ENCODE measurements at regions not wholly inside any gene's neighbourhood (a gene's known extent, or its start where the extent isn't known, plus 50 kb on each side); places are given as distances from the start of the nearest gene placed in this dataset.

DNA sequence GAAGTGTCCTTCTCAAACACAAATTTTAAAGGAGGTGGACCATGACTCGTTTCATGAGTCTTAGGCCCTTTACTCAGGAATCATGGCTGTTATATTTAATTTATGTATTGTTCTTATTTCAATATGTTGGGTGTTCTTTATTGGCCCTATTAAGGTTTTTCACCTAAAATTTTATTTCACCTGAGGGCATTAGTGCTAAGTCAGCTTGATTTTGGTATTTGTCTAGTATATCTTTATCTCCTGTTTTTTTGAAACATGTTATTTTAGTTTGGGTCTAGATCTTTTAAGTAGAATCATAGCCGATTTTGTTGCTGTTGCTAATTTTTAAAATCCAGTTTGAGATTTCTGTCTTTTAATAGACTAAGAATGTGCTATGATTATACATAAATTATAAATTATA lies 430.4 kb downstream of the RPS6KC1 start:
- no peaks in the 10 kb centered on the region for H3K9me3 ChIP-seq (ENCODE audit: control insufficient read depth, low read length)
- H3K36me3 ChIP-seq (ENCODE audit: control insufficient read depth, insufficient read depth, low read length, severe bottlenecking): no peaks in the 10 kb centered on the region
- no peak overlapping the region for H3K9ac ChIP-seq (ENCODE audit: low read length)
- H3K27me3 ChIP-seq (replicated peaks; ENCODE audit: control insufficient read depth, insufficient read depth, low read length): no peaks in the 10 kb centered on the region
- DNase-seq (ENCODE audit: low read depth): no peak
- no peaks in the 10 kb centered on the region for H3K4me1 ChIP-seq (ENCODE audit: control insufficient read depth, insufficient read depth, low read length)
- no peak overlapping the region for H3K4me3 ChIP-seq (ENCODE audit: low read length)

DNA sequence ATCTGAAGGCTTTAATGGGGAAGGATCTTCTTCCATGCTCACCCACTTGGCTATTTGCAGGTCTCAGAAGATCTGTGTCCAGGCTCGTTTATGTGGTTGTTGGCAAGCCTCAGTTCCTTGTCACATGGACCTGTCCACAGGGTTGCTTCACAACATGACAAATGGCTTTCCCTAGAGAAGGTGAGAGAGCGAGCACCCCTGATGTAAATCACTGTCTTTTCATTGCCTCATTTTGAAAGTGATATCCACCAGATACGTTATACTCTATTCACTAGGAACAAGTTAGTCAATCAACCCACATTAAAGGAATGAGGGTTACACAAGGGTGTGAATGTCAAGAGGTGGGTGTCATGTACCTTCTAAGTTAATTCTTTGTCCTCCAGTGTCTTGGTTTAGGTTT lies 433.3 kb downstream of the RPS6KC1 start:
- H3K4me1 ChIP-seq (ENCODE audit: control insufficient read depth, insufficient read depth, low read length): no peaks in the 10 kb centered on the region
- no peak overlapping the region for H3K9ac ChIP-seq (ENCODE audit: low read length)

GRCh38 chr1:213484758-213485157 lies 433.7 kb downstream of the RPS6KC1 start:
- no peaks in the 10 kb centered on the region for H3K4me1 ChIP-seq (ENCODE audit: control insufficient read depth, insufficient read depth, low read length)
- no peak overlapping the region for H3K9ac ChIP-seq (ENCODE audit: low read length)

More for the DNA sequence above, 433.3 kb downstream of the RPS6KC1 start:
- Histone ChIP-seq H3K9me3 (ENCODE audit: control insufficient read depth, low read length) (no peaks in the 10 kb centered on the region), H3K27me3 (replicated peaks; ENCODE audit: control insufficient read depth, insufficient read depth, low read length) (no peaks in the 10 kb centered on the region), H3K4me3 (ENCODE audit: low read length) (no peak overlapping the region), H3K36me3 (ENCODE audit: control insufficient read depth, insufficient read depth, low read length, severe bottlenecking) (no peaks in the 10 kb centered on the region)
- DNase-seq (ENCODE audit: low read depth): no peak

DNA sequence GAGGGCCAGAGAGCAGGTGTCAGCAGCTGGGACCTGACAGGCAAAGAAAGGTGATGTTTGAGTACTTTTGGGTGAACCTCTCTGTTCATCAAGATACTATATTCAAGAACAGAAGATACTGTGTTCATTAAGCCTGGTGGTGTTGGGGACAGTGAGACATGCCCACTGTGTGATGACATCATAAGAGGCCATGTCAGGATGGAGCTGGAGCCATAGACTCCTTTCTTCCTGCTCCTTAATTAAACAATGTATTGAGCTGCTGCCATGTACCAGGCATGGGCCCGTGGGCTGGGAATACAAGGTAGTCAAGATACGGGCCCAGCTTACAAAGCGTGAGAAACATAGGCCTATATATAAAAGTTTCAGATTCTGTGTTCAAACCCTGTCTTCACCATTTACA lies 435.4 kb downstream of the RPS6KC1 start:
- no peaks in the 10 kb centered on the region for H3K9me3 ChIP-seq (ENCODE audit: control insufficient read depth, low read length)
- H3K4me1 ChIP-seq (ENCODE audit: control insufficient read depth, insufficient read depth, low read length): no peaks in the 10 kb centered on the region
- H3K27me3 ChIP-seq (replicated peaks; ENCODE audit: control insufficient read depth, insufficient read depth, low read length): peaks cover 2% of the 10 kb centered on the region
- no peak overlapping the region for H3K9ac ChIP-seq (ENCODE audit: low read length)
- DNase-seq (ENCODE audit: low read depth): no peak
- no peaks in the 10 kb centered on the region for H3K36me3 ChIP-seq (ENCODE audit: control insufficient read depth, insufficient read depth, low read length, severe bottlenecking)
- H3K4me3 ChIP-seq (ENCODE audit: low read length): no peak overlapping the region

More at GRCh38 chr1:213484758-213485157, 433.7 kb downstream of the RPS6KC1 start:
- Histone ChIP-seq H3K9me3 (ENCODE audit: control insufficient read depth, low read length) (no peaks in the 10 kb centered on the region), H3K4me3 (ENCODE audit: low read length) (no peak overlapping the region), H3K27me3 (replicated peaks; ENCODE audit: control insufficient read depth, insufficient read depth, low read length) (peaks cover 1% of the 10 kb centered on the region), H3K36me3 (ENCODE audit: control insufficient read depth, insufficient read depth, low read length, severe bottlenecking) (no peaks in the 10 kb centered on the region)
- DNase-seq (ENCODE audit: low read depth): no peak

DNA sequence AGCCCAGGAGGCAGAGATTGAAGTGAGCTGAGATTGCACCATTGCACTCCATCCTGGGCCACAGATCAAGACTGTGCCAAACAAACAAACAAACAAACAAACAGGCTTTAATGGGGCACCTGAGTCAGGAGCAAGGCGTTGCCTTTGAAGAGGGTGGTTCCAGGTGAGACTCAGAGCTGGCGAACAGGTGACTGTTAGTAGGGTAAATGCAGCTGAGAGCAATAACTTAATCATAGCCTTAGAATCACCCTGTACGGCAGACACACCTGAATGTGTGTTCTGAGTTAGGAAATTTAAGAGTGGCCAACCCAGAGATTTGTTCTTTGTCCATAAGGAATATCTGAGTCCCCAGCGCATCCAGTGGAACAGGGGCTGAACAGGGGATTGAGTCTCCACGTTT lies 440.4 kb downstream of the RPS6KC1 start:
- Histone ChIP-seq H3K36me3 (ENCODE audit: control insufficient read depth, insufficient read depth, low read length, severe bottlenecking) (no peaks in the 10 kb centered on the region), H3K9me3 (ENCODE audit: control insufficient read depth, low read length) (no peaks in the 10 kb centered on the region), H3K4me3 (ENCODE audit: low read length) (no peak overlapping the region), H3K4me1 (ENCODE audit: control insufficient read depth, insufficient read depth, low read length) (no peaks in the 10 kb centered on the region), H3K9ac (ENCODE audit: low read length) (no peak overlapping the region), H3K27me3 (replicated peaks; ENCODE audit: control insufficient read depth, insufficient read depth, low read length) (peaks cover 2% of the 10 kb centered on the region)
- DNase-seq (ENCODE audit: low read depth): no peak

GRCh38 chr1:213492161-213493041 lies 441.4 kb downstream of the RPS6KC1 start:
- Histone ChIP-seq H3K27me3 (replicated peaks; ENCODE audit: control insufficient read depth, insufficient read depth, low read length) (peaks cover 2% of the 10 kb centered on the region), H3K9ac (ENCODE audit: low read length) (no peak overlapping the region), H3K9me3 (ENCODE audit: control insufficient read depth, low read length) (no peaks in the 10 kb centered on the region), H3K4me1 (ENCODE audit: control insufficient read depth, insufficient read depth, low read length) (no peaks in the 10 kb centered on the region), H3K36me3 (ENCODE audit: control insufficient read depth, insufficient read depth, low read length, severe bottlenecking) (no peaks in the 10 kb centered on the region), H3K4me3 (ENCODE audit: low read length) (no peak overlapping the region)
- no peak for DNase-seq (ENCODE audit: low read depth)

DNA sequence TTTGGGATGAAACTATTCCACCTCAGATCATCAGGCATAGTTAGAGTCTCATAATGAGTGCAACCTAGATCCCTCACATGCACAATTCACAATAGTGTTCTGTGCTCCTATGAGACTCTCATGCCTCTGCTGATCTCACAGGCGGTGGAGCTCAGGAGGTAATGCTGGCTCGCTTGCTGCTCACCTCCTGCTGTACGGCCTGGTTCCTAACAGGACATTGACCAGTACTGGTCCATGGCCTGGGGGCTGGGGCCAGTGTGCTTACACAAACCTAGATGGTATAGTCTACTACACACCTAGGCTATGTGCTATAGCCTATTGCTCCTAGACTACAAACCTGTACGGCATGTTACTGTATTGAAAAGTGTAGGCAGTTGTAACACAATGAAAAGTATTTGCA lies 448.4 kb downstream of the RPS6KC1 start:
- Histone ChIP-seq H3K4me3 (ENCODE audit: low read length) (no peak overlapping the region), H3K9ac (ENCODE audit: low read length) (no peak overlapping the region), H3K36me3 (ENCODE audit: control insufficient read depth, insufficient read depth, low read length, severe bottlenecking) (no peaks in the 10 kb centered on the region), H3K4me1 (ENCODE audit: control insufficient read depth, insufficient read depth, low read length) (no peaks in the 10 kb centered on the region), H3K9me3 (ENCODE audit: control insufficient read depth, low read length) (peaks cover 4% of the 10 kb centered on the region), H3K27me3 (replicated peaks; ENCODE audit: control insufficient read depth, insufficient read depth, low read length) (no peaks in the 10 kb centered on the region)
- DNase-seq (ENCODE audit: low read depth): no peak

- no peak for DNase-seq (ENCODE audit: low read depth)
- peaks cover 10% of the 10 kb centered on the region for H3K9me3 ChIP-seq (ENCODE audit: control insufficient read depth, low read length)
- no peak overlapping the region for H3K4me3 ChIP-seq (ENCODE audit: low read length)
- H3K4me1 ChIP-seq (ENCODE audit: control insufficient read depth, insufficient read depth, low read length): no peaks in the 10 kb centered on the region
- H3K9ac ChIP-seq (ENCODE audit: low read length): no peak overlapping the region
- H3K36me3 ChIP-seq (ENCODE audit: control insufficient read depth, insufficient read depth, low read length, severe bottlenecking): no peaks in the 10 kb centered on the region
- peaks cover 2% of the 10 kb centered on the region for H3K27me3 ChIP-seq (replicated peaks; ENCODE audit: control insufficient read depth, insufficient read depth, low read length)
Observed at GRCh38 chr1:213507472-213508223, 456.6 kb downstream of the RPS6KC1 start.

DNA sequence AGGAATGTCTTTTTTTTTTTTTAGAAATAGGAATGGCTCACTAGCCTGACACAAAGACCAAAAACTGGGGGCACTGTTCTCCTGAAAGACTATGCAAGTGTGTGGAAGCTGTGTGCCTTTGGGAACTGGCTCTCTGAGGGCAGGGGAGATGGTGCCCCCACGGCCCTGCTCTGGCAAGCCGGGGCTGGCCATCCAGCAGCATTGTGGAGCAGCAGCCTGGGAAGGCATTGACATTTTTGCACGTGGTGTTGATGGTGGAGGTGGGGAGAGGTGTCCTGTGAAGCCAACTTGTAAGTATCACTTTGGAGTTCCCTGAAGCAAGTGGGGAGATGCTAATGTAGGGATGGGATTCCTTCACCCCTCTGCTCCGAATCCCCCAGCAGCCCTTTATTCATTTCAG lies 460.1 kb downstream of the RPS6KC1 start:
- Histone ChIP-seq H3K4me1 (ENCODE audit: control insufficient read depth, insufficient read depth, low read length) (no peaks in the 10 kb centered on the region), H3K36me3 (ENCODE audit: control insufficient read depth, insufficient read depth, low read length, severe bottlenecking) (no peaks in the 10 kb centered on the region), H3K27me3 (replicated peaks; ENCODE audit: control insufficient read depth, insufficient read depth, low read length) (peaks cover 2% of the 10 kb centered on the region), H3K4me3 (ENCODE audit: low read length) (no peak overlapping the region), H3K9me3 (ENCODE audit: control insufficient read depth, low read length) (peaks cover under 1% of the 10 kb centered on the region), H3K9ac (ENCODE audit: low read length) (no peak overlapping the region)
- DNase-seq (ENCODE audit: low read depth): no peak

DNA sequence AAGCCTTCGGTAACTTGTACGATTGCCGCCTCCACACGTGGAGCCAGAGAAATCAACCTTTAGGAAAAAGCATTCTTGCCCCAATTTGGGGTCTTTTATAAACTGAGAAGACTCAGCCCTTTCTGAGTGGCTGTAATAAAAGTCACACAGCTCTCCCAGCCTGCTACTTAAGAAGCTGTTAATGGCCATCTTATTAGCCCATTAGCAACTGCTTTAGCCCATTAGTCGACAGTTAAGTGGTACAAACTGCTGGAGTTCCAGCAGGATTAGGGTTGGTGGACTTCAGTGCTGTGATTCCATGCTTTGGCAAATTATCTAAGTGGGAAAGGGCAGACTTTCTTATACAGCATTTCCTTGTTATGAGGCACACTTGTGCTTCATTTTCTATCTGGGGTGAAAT lies 461.3 kb downstream of the RPS6KC1 start:
- Histone ChIP-seq H3K27me3 (replicated peaks; ENCODE audit: control insufficient read depth, insufficient read depth, low read length) (peaks cover 2% of the 10 kb centered on the region), H3K9me3 (ENCODE audit: control insufficient read depth, low read length) (no peaks in the 10 kb centered on the region), H3K36me3 (ENCODE audit: control insufficient read depth, insufficient read depth, low read length, severe bottlenecking) (no peaks in the 10 kb centered on the region), H3K4me3 (ENCODE audit: low read length) (no peak overlapping the region), H3K4me1 (ENCODE audit: control insufficient read depth, insufficient read depth, low read length) (no peaks in the 10 kb centered on the region), H3K9ac (ENCODE audit: low read length) (no peak overlapping the region)
- no peak for DNase-seq (ENCODE audit: low read depth)

- H3K36me3 ChIP-seq (ENCODE audit: control insufficient read depth, insufficient read depth, low read length, severe bottlenecking): no peaks in the 10 kb centered on the region
- peaks cover 2% of the 10 kb centered on the region for H3K27me3 ChIP-seq (replicated peaks; ENCODE audit: control insufficient read depth, insufficient read depth, low read length)
- H3K4me1 ChIP-seq (ENCODE audit: control insufficient read depth, insufficient read depth, low read length): no peaks in the 10 kb centered on the region
- DNase-seq (ENCODE audit: low read depth): no peak
- no peak overlapping the region for H3K9ac ChIP-seq (ENCODE audit: low read length)
- no peaks in the 10 kb centered on the region for H3K9me3 ChIP-seq (ENCODE audit: control insufficient read depth, low read length)
- no peak overlapping the region for H3K4me3 ChIP-seq (ENCODE audit: low read length)
Observed at GRCh38 chr1:213513006-213513405, 462.0 kb downstream of the RPS6KC1 start.

All from adipocyte (in vitro differentiated cells).